GM18498 (cell line): ENCODE measurements at regions not wholly inside any gene's neighbourhood (a gene's known extent, or its start where the extent isn't known, plus 50 kb on each side); places are given as distances from the start of the nearest gene placed in this dataset.
"Not testable (repeated sequence)": the region's sequence is repeated elsewhere in the genome, so short reads cannot be mapped to it uniquely, and the experiment has no call there.

ENCODE experiments used
- ATAC-seq: cut with Tn5 transposase; IDR thresholded peaks from one replicate; pipeline ENCODE4 v1.9.1; 2021; ENCODE audit warnings: mild to moderate bottlenecking, moderate library complexity; ENCODE audit not compliant: unreplicated experiment

DNA sequence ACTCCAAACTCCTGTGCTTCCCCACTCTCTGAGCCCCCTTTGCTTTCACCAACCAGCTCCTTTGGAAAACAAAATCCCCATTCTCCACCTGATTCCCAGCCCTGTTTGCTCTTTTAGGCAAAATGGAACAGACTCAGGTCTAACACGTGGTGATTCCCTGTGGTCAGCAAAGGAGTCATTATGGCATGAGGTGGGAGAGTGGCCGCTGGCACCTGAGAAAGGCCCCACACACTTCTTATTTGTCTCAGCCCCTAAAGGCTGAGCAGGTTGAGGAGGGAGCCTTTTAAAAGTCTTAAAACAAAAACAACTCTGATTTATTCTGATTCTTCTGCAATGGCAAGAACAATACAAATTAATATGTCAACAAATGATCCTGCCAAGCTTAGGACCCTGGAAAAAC, 401.2 kb downstream of the TNS1 start:
- no peak for ATAC-seq

DNA sequence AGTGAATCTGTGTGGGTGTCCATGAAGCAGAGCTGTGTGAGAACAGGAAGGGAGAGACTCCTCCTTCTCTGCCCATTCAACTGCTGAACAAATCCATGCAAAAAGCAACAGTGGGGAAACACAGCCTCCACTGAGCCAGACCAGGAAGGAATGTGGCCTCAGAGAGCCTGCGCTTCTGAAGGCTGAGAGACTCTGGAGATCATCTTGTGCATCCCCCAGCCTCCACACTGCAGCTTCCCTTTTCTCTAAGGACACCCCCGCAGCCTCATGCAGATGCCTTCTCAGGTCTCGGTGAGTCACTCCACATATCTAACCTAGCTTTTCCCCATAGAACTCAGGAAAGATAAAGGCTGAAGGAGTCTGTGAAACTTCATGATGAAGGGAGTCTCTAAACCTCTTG, 402.9 kb downstream of the TNS1 start:
- no peak for ATAC-seq

DNA sequence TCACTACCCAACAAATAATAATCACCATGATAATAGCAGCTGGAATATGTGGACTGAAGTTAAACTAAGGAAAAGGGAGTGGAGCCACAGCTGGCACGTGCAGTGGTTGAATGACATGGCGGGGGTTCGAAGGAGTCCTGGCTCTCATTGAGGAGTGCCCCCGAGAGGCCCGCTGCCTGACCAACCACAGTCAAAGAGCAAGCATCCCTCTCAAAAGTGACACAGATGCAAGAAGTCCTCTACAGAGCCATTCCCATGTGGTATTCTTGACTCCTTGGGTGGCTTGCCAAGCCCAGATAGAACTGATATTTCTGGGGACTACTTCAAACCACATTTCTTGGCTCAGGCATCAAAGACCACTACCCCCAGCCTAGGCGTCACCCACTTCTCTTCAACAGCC, 405.1 kb downstream of the TNS1 start:
- ATAC-seq = no peak

DNA sequence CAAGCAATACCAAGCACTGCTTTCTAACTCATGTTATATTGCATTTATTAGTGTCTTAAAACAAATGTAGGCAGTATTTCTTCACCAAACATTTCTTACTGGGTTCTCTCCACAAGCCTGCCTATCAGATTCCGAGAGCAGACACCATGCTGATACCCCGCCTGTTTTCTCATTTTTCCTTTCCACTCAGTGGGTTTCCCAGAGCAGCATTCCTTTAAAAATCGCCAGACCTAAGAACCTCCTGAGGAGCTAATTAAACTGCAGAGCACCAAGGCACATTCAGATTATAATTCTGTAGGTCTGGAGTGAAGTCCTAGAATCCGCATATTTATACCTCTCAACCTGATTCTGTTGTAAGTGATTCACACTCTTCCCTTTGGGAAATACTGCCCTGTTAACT, 405.6 kb downstream of the TNS1 start:
- ATAC-seq = no peak

DNA sequence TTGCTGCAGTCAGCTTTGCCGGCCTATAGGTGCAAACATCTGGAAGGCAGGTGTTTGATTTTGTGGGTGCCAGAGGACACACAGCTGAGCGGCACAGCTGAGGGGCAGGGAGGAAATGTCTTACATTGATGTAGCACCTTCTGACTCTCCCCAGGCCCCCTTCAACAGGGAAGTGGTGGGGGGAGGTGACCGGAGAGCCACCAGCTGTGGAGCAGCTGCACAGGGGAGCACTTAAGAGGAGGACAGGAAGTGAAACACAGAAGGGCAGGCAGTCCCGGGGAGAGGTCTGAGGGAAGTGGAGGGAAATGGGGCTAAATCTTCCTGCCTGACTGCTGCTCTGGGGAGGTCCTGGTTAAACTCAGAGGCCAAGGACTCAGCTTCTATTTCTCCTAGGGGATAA, 409.1 kb downstream of the TNS1 start:
- no peak for ATAC-seq

DNA sequence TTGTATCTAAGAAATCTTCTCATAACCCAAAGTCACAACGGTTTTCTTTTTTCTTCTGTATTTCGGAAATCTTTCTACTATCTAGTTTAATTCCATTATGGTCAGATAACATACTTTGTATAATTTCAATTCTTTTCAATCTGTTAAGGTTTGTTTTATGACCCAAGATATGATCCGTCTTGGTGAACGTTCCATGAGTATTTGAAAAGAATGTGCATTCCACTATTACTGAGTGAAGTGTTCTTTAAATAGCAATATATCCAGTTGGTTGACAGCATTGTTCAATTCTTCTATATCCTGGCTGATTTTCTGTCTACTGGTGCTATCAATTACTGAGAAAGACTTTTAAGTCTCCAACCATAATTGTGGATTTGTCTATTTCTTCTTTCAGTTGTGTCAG, 414.5 kb downstream of the TNS1 start:
- ATAC-seq = no peak

DNA sequence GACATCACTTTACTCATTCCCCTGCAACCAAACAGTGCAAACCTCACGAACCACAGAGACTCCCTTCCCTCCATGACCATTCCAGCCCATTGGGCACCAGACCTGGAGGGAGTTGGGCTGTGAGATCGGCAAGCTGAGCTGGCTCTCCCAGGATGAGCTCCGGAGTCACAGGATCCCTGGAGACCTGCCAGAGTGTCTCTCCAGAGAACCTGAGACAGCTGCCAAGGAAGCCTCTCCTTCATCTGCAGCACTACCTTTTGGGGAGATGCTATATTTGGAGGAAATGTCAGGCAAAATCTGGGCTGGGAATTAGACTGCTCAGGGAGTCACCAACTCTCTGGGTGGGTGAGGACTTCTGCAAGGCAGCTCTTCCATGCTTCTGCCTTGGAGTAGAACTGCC, 417.4 kb downstream of the TNS1 start:
- ATAC-seq = no peak

DNA sequence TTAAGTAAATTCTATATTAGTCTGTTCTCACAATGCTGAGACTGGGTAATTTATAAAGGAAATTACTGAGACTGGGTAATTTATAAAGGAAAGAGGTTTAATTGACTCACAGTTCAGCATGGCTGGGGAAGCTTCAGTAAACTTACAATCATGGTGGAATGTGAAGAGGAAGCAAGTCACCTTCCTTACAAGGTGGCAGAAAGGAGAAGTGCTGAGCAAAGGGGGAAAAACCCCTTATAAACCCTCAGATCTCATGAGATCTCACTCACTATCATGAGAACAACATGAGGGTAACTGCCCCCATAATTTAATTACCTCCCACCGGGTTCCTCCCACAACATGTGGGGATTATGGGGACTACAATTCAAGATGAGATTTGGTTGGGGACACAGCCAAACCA, 422.4 kb downstream of the TNS1 start:
- ATAC-seq = not testable (repeated sequence)

DNA sequence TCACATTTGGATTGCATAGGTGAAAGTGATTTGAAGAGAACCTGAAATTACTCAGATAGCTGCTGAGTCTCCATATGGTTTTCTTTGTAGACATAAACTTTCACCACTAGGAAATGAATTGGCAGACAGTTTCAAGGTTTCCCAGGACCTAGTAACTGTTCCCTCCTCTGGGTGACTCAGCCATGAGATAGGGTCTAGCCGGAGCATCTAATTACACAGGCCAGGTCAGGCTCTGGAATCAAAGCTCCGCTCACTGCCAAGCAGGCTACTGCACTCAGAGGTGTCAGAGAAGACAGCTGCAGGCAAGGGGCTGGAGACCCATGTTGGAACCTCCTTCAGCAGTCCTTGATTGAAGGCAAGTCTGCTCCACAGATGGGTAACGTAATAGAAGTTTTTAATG, 429.2 kb downstream of the TNS1 start:
- no peak for ATAC-seq

DNA sequence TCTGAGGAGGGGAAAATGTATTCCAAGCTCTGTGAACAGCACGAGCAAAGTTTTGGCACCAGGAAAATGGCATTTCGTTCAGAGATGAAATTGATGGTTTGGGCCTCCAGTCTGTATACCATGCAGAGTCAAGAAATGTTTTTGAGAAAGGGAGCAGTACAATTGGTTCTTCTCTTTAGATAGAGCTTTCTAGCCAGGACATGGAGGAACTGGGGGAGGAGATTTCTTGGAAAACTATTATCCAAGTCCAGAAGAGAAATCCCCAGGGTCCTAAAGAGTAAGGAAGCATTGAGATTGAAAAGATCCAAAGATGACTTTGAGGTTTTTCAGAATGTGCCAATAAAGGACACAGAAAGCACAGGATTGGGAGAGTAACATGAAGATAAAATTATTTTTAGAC, 432.4 kb downstream of the TNS1 start:
- no peak for ATAC-seq

DNA sequence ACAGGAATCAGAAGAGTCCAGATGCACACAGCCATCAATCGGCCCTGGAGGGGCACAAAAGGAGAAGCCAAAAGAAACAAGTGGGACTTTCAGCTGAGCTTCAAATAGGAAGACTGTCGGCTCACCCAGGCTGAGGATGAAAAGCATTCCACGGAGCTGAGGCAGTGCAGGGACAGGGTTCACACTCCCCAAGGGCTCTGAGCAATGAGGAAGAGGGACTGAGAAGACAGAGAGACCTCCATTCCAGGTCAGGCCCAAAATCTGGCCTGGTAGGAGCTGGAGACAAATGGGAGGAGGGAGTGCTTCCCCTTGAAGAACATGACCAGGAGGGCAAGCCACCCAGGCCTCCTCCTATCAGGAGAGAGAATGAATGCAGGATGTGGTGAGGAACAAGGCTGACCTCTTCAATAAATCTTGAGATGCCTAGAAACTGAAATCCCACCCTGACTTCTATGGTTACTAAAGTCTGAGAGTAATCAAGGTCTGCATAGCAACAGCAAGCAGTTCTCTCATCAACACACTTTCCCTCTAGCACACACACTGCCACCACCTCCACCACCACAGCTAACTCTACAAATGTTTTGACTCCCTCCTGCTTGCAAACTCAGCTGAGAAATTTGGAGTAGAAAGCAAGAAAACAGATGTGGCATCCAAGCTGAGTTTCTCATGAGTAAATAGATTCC, 434.4 kb downstream of the TNS1 start:
- no peak for ATAC-seq

DNA sequence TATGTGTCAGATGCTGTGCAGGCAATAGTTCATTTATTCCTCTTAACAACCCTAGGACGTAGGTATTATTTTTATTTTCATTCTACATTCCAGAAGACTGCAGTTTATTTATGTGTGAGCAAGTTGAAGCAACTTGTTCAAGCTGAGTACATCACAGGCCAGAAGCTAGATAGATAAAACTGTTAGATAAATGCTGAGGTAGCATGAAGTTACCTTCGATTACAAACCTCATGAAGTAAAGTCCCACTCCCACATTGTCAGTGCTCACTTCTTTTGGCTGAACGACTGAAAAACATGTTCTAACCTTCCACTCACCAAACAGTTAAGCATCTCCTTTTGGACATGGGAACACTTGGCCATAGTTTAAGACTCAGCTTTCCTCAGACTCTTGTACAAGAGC, 439.2 kb downstream of the TNS1 start:
- ATAC-seq = no peak

DNA sequence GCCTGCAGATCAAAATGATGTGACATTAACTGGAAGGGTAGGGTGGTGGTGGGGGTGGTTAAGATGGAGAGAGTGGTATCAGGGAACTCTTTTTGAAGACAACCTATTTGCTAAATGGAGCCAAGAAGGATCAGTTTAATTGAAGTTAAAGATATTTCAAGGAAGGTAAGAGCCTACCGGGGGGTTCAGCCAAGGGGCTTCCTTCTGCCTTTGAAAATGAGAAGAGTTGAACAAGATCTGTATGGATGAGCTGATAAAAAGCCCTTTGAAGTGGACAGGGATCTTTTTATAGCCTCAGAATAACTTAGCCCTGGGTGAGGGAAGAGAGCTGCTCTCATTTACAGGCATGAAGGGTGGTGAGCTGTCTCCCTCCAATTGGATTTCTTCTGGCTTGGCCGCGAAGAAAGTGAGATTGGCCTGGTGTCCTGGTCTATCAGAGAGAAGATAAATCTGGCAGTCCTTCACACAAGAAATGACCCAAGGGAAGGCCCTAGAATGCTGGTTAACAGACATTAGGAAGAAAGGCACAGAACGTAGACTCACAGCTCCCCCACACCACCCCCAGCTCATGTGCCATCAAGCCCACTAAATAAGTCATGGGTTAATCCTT, 439.8 kb downstream of the TNS1 start:
- no peak for ATAC-seq

DNA sequence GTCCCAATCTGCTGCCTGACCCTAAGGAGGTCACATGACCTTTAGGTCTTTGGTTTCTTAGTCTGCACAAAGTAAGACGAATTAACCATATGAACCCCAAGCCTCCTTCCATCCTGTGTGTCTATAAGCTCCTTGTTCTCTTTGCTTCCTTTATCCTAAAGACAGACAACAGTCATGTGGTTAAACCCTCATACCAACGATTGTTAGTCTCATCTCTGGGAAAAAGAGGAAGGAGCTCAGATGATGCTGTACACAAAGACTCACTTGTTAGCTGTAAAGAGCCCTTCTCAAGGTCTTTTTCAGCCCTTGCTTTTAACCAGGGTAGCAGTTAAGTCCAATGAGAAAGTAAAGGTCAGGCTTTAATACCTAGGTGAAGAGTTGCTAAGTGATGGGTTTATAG, 443.7 kb downstream of the TNS1 start:
- ATAC-seq = no peak

DNA sequence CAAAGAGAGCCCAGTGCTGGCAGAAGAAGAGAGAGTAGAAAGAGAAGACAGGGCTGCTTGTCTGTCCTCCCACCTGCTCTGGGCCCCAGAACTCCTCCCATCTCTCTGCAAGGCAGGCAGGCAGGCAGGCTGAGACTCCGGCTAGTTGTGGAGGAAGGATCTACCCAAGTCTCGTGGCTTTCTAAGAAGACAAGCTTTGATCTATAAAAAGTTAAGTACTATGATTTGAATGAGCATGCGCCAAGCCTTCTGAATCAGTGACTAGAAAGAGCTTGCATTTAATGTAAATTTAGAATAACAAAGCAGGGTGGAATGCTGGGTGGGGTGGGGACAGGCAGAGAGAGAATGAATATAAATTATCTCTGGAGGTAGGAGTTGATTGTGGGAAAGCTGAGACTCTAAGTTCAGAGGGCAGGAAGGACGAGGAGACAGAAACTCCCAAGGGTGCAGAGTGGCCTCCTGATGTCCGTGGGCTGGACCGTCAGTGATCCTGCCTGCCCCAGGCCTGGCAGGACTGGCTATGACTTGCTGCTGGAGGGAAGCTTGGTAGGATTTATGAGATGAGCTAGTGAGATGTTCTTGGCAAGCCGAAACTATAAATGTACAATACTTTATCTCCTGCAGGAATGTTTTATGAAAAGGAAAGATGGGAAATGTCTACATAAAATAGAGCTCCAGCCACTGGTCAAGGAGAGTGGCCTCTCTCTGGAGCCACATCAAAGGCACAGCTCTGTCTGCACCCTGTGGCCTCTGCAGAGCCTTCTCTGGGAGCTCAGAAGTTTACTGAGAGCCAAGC, 447.5 kb downstream of the TNS1 start:
- no peak for ATAC-seq

DNA sequence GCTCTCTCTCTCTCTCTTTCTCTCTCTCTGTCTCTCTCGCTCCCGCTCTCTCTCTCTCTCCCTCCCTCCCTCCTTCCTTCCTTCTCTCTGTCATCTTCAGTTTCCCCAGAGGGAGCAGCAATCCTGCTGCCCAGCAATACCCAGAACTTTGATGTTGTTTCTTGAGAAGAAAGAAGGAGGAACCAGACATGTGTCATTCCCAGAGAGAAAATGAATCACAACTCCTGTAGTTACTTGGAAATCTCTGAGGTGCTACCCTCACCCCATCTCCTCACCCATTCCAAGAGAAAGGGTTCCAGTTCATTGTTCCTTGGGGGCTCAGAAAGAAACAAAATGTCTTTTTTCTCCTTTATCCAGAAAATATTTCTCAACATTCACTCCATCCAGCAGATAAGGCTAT, 449.1 kb downstream of the TNS1 start:
- no peak for ATAC-seq

DNA sequence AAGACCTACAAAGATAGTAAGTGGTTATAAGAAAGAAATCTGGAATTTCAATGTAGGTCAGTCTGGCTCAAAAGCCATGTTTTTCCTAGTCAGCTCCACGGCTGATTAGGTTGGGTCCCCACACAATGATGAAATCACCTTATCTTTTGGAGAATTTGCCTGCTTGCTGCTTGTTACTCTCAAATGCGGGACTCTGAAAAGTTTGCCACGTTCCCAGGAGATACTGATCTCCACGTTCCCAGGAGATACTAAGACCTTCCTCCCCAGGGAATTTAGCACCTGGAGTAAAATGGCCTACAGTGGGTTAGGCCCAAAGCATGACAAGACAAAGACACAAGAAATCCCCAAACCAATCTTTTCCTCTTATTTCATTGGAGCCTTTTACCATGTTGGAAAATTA, 449.6 kb downstream of the TNS1 start:
- no peak for ATAC-seq

DNA sequence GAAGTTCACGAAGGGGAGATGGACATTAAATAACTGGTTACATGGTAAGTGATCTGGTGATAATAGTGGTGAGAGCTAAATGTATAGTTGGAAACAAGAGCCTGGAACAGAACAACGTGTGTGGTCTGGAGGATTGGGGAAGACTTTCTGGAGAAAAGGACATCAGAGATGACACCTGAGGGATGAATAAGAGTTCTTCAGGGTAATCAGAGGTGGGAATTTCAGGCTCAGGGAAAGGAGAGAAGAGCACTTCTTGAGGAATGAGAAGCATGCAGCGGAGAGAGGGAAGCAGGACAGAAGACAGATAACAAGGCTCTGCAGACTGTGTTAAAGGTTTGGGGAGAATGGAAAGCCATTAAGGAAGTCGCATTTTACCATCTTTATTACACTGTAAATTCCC, 450.7 kb downstream of the TNS1 start:
- ATAC-seq = no peak

DNA sequence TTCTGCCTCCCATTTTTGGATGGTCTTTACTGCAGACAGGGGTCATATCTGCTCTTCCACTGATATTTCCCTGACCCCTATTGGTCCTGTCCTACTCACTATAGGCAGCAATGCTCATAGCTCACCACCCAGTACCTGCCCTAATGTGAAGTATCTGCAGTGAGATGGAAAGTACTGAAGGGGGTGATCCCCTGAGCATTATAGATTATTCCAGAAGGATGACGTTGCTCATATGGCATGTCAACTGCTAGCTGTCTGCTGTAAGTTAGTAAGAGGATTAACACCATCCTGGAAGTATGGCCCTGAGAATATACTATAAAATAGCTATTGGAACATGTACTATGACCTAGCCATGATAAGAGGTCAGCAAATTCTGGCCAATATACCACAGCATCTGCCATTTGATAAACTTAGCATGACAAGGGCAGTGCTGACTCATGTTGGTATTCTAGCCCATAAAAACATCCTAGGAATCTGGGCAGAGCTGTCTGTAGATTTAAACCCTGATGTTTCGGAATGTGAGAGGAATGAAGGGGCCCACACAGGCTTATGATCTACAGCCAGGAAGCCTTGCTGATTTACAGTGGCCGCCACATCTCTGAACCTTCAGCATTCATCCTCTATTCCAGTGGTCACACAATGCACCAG, 451.4 kb downstream of the TNS1 start:
- no peak for ATAC-seq

DNA sequence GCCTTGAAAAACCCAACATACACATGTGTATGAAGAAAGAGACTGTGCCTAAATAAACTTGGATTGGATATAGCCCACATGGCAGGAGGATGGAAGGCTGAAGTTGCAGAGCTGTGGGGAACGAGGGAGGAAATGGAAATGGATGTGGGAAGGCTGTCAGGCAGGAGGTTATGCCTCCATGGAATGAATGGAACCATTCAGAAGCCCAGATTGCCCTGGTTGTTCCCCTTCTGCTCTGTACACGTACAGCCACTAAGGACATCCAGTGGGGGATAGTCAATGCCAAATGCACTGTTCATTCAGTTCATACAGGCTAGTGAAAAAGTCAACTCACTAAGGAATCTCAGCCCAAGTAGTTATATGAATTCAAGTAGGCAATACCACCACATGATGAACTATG, 463.7 kb downstream of the TNS1 start:
- no peak for ATAC-seq

DNA sequence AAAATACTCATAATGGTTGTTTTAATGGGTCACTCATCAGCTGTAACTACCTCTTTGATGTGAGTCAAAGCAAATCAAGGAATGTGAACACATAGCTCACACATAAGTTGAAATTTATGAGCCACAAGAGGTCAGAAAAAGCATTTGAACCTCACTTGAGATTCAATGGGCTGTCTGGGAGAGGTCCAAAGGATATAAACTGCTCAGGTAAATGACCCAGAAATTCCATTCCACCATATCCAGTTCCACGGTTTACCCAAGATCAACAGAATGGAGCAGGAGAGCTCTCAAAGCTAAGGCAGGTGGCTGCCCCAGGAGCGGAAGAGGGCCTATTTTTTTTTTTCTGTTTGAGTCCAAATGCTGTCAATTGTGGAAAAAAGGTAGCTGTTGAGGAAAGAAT, 464.1 kb downstream of the TNS1 start:
- no peak for ATAC-seq
